SW480 (cell line): ENCODE measurements at regions not wholly inside any gene's neighbourhood (a gene's known extent, or its start where the extent isn't known, plus 50 kb on each side); places are given as distances from the start of the nearest gene placed in this dataset.

ENCODE experiments used
- DNase-seq: peaks from one replicate; pipeline ENCODE4 v3.0.0-alpha.2; 2016; ENCODE audit warnings: low spot score

DNA sequence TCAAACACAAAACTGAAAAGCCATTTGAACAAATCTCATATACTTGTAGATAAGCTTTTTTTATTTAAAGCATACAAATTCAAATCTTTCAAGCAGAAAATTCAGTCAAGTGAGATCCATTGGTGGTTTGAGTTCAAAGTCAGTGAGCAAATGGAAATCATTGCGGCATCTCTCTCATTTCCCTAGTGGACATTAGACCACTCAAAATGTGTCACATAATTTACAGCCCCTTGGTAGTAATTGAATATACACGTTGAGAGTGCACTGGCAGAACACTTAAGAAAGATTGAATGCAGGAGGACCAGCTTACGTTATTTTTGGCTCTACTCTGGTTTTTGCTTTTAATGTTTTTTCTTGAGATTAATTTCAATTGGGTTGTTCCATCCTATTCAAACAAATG, 633.7 kb downstream of the USP25 start:
- DNase-seq, result no peak

DNA sequence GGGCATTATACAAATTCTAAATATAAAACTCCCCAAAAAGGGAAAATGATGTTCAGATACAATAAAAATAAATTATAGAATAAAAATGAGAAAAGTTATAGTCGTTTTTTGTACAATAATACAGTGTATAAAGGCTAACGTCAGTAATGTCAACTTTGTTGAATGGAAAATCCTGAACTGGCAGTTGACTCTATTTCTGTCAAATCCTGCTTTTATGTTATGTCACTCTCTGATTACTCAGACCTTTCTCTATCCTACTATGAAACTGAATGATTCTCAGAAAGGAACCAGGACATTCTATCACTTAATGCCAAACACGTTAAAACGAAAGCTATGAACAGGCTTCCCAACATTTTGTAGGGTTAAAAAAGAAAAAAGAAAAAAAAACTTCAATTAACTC, 636.4 kb downstream of the USP25 start:
- no peak for DNase-seq

DNA sequence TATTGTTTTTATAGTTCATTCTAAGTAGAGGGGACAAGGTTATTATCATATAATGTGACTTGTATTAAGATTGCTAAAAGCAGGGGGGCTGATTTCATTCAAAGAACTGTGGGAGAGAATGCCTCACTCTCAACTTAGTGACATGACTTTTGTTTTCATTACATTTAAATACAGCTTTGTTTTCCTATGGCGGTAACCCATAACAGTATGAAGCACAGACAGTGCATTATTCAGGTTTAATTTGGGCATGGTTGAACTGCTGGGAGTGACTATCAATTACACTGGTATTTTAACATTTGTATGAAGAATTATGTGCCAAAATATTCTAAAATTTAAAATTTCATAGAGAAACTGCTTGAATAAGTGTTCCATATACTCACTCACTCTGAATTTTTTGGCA, 637.3 kb downstream of the USP25 start:
- no peak for DNase-seq

DNA sequence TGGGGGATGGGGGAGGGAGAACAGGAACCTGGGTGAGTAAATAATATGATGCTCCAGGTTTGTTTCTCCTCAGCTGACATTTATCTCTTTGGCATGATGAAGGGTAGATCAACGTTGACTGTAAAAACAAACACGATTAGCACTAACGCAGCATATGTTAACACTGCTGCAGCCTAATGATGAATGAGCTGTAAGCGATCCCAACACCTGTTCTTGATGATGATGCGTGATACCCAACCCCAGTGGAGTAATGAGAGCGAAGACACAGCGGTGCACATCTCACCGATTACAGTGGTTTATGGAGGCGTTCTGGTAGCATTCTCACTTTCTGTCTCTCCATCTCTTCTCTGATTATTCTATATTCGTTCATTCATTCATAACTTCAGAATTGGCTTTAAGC, 640.4 kb downstream of the USP25 start:
- no peak for DNase-seq

DNA sequence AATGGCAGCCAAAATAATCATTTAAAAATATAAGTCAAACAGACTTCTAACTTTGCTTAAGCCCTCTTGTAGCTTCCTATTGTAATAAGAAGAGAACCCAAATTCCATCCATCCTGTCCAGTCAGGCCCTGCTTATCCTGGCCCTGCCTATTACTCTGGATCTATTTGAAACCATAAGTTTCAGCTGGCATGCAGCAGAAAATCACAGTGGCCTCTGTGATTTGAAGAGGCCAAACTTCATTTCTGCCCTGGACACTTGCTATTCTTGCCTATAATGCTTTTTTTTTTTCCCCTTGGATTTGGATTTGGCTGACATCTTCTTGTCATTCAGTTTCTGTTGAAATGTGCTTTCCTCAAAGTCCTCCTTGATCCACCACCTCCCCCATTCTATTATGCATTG, 642.8 kb downstream of the USP25 start:
- no peak for DNase-seq

DNA sequence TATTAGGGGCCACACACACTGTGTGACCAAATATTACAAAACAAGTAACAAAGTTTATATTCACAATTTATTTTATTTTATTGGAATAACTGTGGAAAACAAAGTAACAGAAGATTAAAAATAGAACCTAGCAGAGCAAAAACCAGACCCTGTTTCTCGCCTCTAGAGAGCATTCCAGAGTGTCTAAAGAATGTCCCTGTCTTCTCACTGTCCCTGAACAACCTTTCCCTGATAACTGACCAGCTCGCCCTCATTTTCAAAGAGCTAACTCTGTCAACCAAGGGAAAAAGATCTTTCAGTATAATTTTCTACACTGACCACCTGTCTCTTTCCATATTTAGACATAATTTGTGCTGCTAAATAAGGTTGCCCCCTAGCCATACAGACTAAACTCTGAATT, 646.9 kb downstream of the USP25 start:
- DNase-seq, result no peak

DNA sequence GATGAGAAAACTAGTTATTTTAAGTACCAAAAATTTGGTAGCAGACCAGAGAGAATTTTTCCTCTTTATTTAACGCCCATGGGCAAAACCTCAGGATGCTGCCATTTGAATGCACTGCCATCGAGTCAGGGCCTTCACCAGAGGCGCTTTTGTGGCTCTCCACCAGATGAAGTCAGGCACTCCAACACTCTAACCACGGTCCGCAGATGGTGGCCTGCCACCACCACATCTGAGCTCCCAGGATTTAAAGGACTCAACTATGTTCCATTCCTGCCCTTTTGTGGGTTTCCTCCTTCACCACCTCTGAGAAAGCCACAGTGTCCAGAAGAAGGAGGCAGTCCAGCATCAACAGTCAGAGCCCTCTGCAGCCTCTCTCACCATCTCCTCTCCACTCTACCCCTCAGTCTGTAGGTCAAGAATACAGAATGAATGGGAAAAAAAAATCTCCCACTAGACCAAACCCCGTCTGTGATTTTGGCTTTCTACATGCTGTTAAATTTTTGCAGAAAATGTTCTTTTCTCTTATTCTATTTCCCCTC, 647.4 kb downstream of the USP25 start:
- no peak for DNase-seq

DNA sequence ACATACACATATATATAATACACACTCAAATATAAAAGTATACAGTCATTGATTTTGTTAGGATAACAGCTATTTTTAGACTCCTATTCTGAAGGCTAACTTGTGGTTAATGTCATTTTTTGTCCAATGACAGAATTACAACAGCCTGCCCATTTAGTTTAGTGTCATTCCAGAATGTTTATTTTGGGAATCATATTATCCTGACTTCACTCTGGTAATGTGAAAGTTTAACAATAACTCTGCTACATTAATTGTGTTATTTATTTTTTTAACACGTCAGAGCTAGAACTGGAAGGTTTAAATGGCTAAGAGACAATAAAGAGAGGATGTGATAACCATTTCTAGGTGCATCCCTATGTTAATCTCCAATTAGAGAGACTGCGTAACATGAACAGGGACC, 648.1 kb downstream of the USP25 start:
- no peak for DNase-seq

DNA sequence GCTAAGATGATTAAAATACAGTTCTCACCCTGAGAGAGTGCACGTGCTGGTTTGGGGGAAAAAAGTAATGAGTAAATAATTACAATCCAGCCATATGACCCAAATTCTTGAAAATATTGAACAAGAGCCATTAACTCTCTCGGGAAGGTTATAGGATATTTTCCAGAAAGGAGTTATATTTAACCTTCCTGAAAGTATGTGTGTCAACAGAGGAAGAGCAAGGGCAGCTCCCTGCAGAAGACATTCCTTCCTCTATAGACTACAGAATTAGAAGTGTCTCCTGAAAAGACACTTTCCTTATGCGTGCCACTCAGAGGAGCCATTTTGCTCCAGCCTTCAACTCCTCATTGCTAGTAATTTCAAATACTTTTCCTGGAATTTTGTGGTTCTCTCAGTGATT, 648.7 kb downstream of the USP25 start:
- no peak for DNase-seq

DNA sequence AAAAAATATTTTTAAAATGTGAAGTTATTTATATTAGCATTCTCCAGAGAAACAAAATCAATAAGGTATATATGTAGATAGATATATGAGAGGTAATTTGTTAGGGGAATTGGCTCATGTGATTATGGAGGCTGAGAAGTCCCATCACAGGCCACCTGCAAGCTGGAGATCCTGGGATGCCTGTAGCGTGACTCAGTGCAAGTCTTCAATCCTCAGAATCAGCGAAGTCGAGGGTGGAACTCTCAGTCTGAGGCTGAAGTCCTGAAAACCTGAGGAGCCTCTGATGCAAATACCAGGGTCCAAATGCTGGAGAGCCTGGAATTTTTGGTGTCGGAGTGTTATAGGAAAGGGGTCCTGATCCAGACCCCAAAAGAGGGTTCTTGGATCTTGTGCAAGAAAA, 658.5 kb downstream of the USP25 start:
- no peak for DNase-seq

DNA sequence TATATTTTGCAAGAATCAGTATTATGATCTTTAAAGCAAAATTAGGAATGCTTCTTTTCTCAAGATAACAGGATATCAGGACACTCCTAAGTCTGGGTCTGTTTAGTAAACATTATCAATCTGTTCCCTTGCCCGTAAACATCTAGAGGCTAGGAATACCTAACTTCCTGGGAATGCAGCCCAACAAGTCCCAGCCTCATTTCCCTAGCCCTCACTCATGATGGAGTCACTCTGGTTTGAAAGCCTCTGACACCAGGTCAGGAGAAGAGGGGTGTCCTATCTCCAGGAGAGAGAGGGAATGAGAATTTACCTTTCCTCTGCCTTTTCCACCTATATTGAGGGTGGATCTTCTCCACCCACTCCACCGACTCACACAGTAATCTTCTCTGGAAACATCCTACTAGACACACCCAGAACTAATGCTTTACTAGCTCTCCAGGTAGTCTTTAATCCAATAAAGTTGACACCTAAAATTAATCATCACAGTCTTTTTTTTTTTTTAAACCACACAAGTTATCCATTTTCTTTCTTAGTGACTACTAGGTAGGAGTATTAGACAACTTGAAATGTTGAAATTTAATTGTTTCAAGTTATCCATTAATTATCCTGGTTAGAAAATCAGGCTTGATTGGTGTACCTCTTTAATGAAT, 659.3 kb downstream of the USP25 start:
- DNase-seq, result no peak

DNA sequence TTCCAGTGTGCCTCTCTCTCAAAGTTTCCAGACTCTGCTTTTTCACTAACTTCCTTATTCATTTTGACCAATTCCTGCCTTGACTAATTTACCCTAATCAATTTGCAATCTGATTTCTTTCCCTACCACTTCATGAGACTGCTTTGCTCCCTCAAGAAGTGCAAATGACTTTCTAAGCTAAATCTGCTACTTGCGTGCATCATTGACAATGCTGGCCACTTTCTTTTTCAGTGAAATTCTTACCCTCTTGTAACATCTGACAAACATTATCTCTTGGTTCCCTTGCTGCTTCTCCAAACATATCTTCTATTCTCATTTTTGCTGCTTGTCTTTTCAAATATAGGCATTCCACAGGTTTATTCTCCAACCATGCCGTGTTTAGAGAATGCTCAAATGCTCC, 659.9 kb downstream of the USP25 start:
- DNase-seq, result no peak

DNA sequence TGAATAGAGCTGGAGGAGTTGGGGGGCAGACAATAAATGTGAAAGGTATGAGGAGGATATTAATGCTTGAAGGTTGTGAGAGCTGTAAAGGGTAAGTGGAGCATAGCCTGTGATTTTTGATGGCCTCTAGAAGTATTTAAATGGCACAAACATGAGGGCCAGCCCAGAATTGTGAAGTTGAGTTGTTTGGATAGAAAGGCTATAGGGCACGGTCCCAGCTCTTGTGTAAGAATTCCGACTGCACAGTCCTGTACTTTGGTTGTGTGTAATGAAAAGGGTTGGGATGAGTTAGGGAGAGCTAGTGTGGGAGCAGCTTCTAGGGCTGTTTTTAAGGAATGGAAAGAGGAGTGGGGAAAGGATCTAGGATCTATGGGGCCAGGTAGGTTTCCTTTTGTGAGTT, 665.5 kb downstream of the USP25 start:
- DNase-seq, result no peak

DNA sequence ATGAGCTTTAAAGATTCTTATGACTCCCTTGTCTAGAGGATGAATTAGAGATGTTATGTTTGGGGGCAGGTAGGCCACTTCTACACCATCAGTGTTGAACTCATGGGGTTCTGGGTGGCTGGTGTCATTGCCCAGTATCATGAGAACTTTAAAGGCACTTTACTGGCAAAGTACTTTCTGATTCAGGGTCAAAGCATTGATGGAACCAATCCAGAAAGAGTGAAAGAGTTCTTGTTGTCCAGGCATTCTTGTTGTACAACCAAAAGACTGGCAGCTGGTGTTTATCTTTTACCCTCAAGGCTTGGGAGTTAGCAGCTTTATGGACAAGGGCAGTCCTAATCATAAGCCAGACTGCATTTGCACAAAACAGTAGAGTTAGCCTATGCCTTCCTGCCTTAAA, 673.0 kb downstream of the USP25 start:
- DNase-seq, result no peak

DNA sequence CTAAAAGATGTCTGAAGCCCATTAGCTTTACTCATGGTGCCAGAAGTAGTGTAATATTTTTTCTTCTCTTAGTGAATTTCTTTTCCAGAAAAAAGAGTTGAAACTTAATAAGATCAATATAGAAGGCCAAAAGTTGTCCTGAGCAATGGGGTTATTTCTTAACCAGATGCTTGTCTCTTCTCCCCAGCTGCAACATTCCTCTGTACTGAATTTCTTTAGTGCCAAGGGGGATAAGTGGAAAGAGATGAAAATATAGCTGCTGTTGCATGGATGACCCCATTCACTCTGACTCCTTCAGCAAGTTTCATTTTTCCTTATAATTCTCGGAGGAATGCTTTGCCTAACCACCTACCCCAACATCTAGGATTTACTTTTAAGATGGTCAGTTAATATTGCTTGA, 675.0 kb downstream of the USP25 start:
- DNase-seq, result no peak

DNA sequence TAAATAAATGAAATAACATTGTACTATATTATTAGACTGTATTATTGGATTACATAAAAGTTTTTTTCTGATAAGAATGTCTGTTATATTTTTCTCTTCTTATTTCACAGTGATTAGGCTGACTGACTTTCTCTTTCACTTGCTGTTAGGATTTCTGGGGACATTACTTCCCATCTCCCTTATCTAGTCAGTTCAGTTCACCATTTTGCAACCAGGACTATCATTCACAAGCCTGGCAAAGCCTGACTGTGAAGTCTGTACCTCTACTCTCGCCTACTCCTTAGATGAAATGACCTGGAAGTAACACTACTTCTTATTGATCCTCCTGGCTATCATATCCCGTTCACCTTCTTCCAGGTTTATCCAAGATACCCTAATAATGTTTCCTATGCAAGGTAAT, 676.6 kb downstream of the USP25 start:
- no peak for DNase-seq

DNA sequence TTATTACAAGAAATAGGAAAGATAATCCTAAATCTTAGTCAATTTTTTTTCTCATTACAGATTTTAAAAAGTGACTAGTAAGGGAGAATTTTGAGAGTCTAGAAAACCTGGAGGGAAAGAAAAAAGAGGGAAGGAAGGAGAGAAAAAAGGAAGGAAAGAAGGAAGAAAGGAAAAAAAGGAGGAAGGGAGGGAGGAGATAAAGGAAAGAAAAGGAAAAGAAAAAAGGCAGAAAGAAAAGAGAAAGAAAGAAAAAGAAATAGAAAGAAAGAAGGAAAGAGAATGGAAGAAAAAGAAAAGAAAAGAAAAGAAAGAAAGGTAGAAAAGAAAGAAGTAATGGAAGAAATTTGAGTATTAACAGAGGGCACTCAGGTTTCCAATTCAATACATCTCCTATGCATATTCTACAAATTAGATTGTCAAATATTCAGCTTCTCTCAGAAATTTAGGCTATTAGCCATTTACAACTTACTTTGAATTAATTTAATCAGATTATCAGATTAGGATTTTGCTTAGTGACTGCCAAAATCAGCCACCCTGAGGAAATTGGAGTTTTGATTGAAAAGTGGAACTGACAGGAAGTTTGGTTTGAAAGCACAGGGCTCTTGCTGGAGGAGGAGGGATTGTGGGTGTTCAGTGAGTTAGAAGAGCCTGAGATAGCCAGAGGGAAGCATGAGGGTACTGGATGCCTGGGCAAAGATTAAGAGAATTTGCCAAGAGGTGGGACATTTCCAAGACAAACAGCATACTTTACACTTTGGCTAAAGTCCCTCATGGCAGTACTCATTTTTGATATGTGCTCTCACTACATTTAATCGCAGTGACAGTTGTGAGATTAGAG, 677.8 kb downstream of the USP25 start:
- no peak for DNase-seq

DNA sequence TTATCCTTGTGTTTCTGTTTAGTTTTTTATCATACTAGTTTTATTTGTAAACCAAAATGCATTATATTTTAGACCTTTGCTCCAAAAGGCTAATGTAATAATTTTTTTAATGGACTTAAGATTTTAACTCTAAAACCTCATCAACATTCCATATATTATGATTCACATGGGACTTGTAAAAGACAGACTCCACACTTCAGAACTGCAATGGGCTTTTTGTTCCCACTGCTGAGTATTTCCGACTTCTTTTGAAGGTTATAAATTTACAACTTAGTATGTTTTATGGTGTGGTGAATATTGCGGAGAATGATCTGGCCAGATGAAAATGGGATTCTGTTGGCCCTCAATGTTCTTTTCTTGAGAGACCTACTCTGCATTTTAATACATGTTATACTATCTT, 678.5 kb downstream of the USP25 start:
- no peak for DNase-seq

DNA sequence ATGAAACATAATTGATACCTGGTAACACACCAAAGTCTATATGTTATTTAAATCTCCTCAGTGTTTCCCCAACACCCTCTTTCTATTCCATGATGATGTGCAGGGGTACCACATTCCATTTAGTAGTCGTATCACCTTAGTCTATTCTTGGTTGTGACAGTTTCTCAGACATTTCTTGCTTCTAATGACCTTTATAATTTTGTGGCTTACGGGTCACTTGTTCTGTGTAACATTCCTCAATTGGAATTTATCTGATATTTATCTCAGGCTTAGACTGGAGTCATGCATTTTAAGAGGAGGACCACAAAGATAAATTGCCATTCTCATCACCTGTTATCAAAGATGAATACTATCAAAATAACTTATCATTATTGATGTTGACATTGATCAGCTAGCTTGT, 679.6 kb downstream of the USP25 start:
- DNase-seq, result no peak

DNA sequence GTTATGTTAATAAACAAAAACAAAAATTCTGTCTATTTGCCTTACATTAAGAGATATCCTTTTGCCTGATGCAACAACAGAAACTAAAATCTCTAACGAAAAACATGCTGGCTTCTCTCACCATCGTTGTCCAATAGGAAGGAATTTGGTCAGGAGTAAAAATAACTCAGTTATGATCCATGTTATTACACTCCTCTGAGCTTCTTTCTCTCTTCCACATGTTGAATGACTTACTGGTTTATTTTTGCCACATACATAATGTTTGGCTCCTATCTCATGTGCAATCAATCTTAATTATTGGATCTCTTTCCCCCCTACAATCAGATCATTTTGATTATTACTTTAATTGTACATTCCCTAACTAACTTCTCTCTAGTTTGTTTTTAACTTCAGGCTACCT, 688.4 kb downstream of the USP25 start:
- no peak for DNase-seq

DNA sequence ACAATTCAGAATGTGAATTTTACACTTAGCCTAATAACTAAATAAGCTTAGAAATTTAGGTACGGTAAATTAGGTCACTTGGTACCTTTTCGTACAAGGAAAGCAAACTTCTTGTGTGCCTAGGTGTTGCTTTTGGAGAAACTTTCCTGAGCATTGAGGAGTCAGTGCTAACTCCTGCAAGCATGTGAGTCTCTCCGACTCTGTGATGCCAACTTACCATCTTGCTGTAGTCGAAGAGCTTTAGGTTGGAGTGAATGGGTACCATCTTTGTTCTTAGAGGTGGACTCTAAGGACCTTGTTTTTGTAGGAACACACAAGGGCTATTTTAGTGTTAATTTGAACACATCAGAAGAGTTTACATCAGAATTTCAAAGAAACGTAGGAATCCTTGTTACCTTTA, 688.9 kb downstream of the USP25 start:
- DNase-seq, result no peak

DNA sequence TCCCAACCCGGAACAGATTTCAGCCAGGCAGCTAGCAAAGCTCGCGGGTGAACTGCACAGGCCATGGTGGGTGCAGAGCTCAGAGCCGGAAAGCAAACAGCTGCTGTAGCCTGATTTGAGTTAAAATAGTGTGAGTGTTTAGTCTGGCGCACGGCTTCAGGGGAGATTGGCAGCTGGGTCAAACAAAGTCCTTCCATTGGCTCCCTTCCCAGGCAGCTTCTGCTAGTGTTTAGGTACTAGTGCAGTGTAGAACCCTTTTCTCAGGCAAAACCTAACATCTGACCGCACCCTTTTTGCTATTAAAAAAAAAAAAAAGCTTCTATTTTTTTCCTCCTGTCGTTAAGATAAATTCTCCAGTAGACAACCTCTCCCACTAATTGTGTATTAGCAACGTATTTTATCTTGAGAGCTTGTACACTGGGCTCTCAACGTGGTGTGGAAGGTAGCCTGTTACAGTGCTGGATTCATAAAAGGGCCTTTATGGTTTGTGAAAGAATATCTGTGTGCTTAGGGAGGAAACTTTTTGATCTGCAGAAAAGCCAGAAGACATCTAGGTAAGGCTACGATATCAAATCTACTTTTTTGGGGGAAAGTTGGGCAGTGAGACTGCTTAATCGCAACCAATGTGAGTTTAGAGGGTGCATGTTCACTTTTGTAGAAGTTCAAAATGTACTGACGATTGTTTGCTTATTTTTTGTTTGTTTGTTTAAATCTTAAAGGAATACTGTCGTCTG, 689.6 kb downstream of the USP25 start:
- no peak for DNase-seq
